Cardiac fibroblast (primary cell): ENCODE measurements at regions not wholly inside any gene's neighbourhood (a gene's known extent, or its start where the extent isn't known, plus 50 kb on each side); places are given as distances from the start of the nearest gene placed in this dataset.

Source experiments
- DNase-seq, 2 donors: peaks; one replicate each; pipeline versions ENCODE4 v3.0.0 to v3.0.0-alpha.2; 2010; ENCODE audit warnings: low read depth in 2 of 2
- H3K4me3 ChIP-seq, 2 donors: replicated peaks in 1 of 2; 1 replicate in 1 of 2; 2 replicates in 1 of 2; pipeline ENCODE4 v1.5.1; 2011; ENCODE audit warnings: low read depth in 2 of 2, low read length in 2 of 2, mild to moderate bottlenecking in 2 of 2, moderate library complexity in 1 of 2
- CTCF ChIP-seq: IDR thresholded peaks from one replicate; pipeline ENCODE4 v1.5.1; 2011; ENCODE audit warnings: low read depth, mild to moderate bottlenecking, low read length, inconsistent platforms

- no peak for TF ChIP-seq CTCF
- no peak overlapping the region for H3K4me3 ChIP-seq
- DNase-seq, result no peak
Observed at GRCh38 chr9:32334112-32334511, 50.3 kb upstream of the ACO1 start.
